ENCODE measurements at regions not wholly inside any gene's neighbourhood (a gene's known extent, or its start where the extent isn't known, plus 50 kb on each side); places are given as distances from the start of the nearest gene placed in this dataset.

- ATAC-seq, result no peak
- TF ChIP-seq PATZ1 (CRISPR knock-in tag; IDR thresholded peaks at IDR 0.05; ENCODE audit: borderline replicate concordance) (no peak), CREB5 (CRISPR knock-in tag; IDR thresholded peaks at IDR 0.05; ENCODE audit: low read depth) (no peak), ZC3H10 (CRISPR knock-in tag; IDR thresholded peaks at IDR 0.05) (no peak), TCF4 (CRISPR knock-in tag; IDR thresholded peaks at IDR 0.05; ENCODE audit: borderline replicate concordance) (no peak), SNAI2 (CRISPR knock-in tag; IDR thresholded peaks at IDR 0.05) (no peak)
Observed at GRCh38 chr11:134613646-134614045, 201.6 kb upstream of the B3GAT1 start.

GRCh38 chr11:134612140-134613030, 200.3 kb upstream of the B3GAT1 start:
- no peak for TF ChIP-seq TOX (CRISPR knock-in tag; IDR thresholded peaks at IDR 0.05; ENCODE audit: borderline replicate concordance)
- no peak for TF ChIP-seq GLIS3 (CRISPR knock-in tag; IDR thresholded peaks at IDR 0.05)
- no peak for TF ChIP-seq CSDC2 (CRISPR knock-in tag; IDR thresholded peaks at IDR 0.05)
- TF ChIP-seq TCF4 (CRISPR knock-in tag; IDR thresholded peaks at IDR 0.05; ENCODE audit: borderline replicate concordance), result no peak
- no peak for TF ChIP-seq ZNF70 (CRISPR knock-in tag; IDR thresholded peaks at IDR 0.05)
- TF ChIP-seq CSRNP3 (CRISPR knock-in tag; IDR thresholded peaks at IDR 0.05), result no peak
- TF ChIP-seq SNAI2 (CRISPR knock-in tag; IDR thresholded peaks at IDR 0.05), result no peak
- TF ChIP-seq ZFP30 (CRISPR knock-in tag; IDR thresholded peaks at IDR 0.05), result no peak
- TF ChIP-seq TSHZ2 (CRISPR knock-in tag; IDR thresholded peaks at IDR 0.05), result no peak
- TF ChIP-seq RARB (CRISPR knock-in tag; IDR thresholded peaks at IDR 0.05), result no peak
- TF ChIP-seq PATZ1 (CRISPR knock-in tag; IDR thresholded peaks at IDR 0.05; ENCODE audit: borderline replicate concordance), result no peak
- no peak for TF ChIP-seq BACH2 (CRISPR knock-in tag; IDR thresholded peaks at IDR 0.05; ENCODE audit: borderline replicate concordance)
- TF ChIP-seq ZNF8 (CRISPR knock-in tag; IDR thresholded peaks at IDR 0.05), result no peak
- no peak for TF ChIP-seq ZFP3 (CRISPR knock-in tag; IDR thresholded peaks at IDR 0.05)
- no peak for TF ChIP-seq ISL1 (CRISPR knock-in tag; IDR thresholded peaks at IDR 0.05)
- no peak for ATAC-seq

GRCh38 chr11:134611537-134611936, 199.5 kb upstream of the B3GAT1 start:
- ATAC-seq, result no peak
- TF ChIP-seq ISL1 (CRISPR knock-in tag; IDR thresholded peaks at IDR 0.05) (no peak), ZNF70 (CRISPR knock-in tag; IDR thresholded peaks at IDR 0.05) (no peak), PATZ1 (CRISPR knock-in tag; IDR thresholded peaks at IDR 0.05; ENCODE audit: borderline replicate concordance) (no peak), ZNF8 (CRISPR knock-in tag; IDR thresholded peaks at IDR 0.05) (no peak), ESRRG (CRISPR knock-in tag; IDR thresholded peaks at IDR 0.05) (no peak), RARB (CRISPR knock-in tag; IDR thresholded peaks at IDR 0.05) (no peak), CSRNP3 (CRISPR knock-in tag; IDR thresholded peaks at IDR 0.05) (no peak), PPARA (CRISPR knock-in tag; IDR thresholded peaks at IDR 0.05; ENCODE audit: borderline replicate concordance) (no peak), OSR1 (CRISPR knock-in tag; IDR thresholded peaks at IDR 0.05) (no peak), POU6F1 (CRISPR knock-in tag; IDR thresholded peaks at IDR 0.05; ENCODE audit: borderline replicate concordance, low read depth) (no peak), TOX (CRISPR knock-in tag; IDR thresholded peaks at IDR 0.05; ENCODE audit: borderline replicate concordance) (no peak)
